ENCODE measurements at regions not wholly inside any gene's neighbourhood (a gene's known extent, or its start where the extent isn't known, plus 50 kb on each side); places are given as distances from the start of the nearest gene placed in this dataset.

GRCh38 chr12:66899588-66899987, 220.7 kb upstream of the GRIP1 start:
- in situ Hi-C loops (cut with MboI; ENCODE audit: low pct_unique_long_range_greater_than_20kb, low sequenced_read_pairs) = no loop called here
- DNase-seq = no peak

DNA sequence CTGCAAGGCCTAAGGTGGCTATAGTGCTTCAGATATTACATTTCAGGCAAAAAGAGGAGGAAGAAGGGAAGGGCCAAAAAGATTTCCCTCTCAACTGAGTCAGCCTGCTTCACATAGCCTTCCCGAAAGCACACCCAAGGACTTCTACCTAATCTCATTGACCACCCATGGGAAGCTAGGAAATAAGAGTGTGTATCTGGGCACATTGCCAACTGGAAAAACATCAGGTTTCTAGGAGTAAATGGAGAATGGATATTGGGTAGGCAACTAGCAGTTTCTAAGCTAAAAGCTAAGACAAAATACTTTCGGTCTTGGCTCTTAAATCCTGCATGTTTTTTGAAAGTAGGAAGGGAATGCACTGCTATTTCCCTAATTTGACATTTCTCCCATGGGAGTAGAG, 221.7 kb upstream of the GRIP1 start:
- DNase-seq = no peak

GRCh38 chr12:66901138-66901932, 222.5 kb upstream of the GRIP1 start:
- in situ Hi-C loops (cut with MboI; ENCODE audit: low pct_unique_long_range_greater_than_20kb, low sequenced_read_pairs) = no loop called here
- peak; percentile 9 for DNase-seq

More for the DNA sequence above, 221.7 kb upstream of the GRIP1 start:
- in situ Hi-C loops (cut with MboI; ENCODE audit: low pct_unique_long_range_greater_than_20kb, low sequenced_read_pairs) = no loop called here

GRCh38 chr12:66902020-66902419, 223.1 kb upstream of the GRIP1 start:
- DNase-seq = no peak
- in situ Hi-C loops (cut with MboI; ENCODE audit: low pct_unique_long_range_greater_than_20kb, low sequenced_read_pairs) = no loop called here

GRCh38 chr12:66903782-66904396, 225.0 kb upstream of the GRIP1 start:
- in situ Hi-C loops (cut with MboI; ENCODE audit: low pct_unique_long_range_greater_than_20kb, low sequenced_read_pairs) = no loop called here
- peak; percentile 3 for DNase-seq

- in situ Hi-C loops (cut with MboI; ENCODE audit: low pct_unique_long_range_greater_than_20kb, low sequenced_read_pairs) = no loop called here
- DNase-seq = no peak
Measured at GRCh38 chr12:66905201-66905600, 226.3 kb upstream of the GRIP1 start.

- in situ Hi-C loops (cut with MboI; ENCODE audit: low pct_unique_long_range_greater_than_20kb, low sequenced_read_pairs) = no loop called here
- no peak for DNase-seq
Measured at GRCh38 chr12:66910366-66910974, 231.6 kb upstream of the GRIP1 start.

DNA sequence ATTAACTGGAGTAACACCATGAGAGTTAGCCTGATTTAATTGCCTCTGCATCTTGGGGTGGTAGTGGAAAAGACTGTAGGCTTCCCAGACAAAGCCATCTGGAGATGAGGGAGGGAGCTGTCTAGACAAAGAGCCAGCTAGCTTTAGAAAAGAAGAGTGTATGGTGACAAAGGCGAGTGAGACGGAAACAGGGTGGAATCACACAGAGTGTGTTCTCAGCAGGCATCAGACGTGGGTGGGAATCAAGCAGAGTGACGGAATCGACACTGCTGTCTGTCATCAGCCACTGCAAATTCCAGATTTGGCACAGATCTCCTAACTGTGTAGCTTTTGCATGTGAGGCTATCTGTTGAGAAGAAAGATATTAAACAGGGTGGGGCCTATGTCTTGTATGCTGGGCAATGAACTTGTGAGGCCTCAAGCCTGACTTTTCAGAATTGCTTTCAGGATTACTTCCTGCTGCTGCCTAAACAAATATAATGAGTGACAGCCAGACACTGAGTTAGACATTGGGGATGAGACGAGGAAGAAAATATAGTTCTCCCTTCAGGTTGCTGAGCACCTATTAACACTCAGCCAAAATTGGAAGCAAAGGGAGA, 236.5 kb upstream of the GRIP1 start:
- DNase-seq = no peak
- in situ Hi-C loops (cut with MboI; ENCODE audit: low pct_unique_long_range_greater_than_20kb, low sequenced_read_pairs) = no loop called here

DNA sequence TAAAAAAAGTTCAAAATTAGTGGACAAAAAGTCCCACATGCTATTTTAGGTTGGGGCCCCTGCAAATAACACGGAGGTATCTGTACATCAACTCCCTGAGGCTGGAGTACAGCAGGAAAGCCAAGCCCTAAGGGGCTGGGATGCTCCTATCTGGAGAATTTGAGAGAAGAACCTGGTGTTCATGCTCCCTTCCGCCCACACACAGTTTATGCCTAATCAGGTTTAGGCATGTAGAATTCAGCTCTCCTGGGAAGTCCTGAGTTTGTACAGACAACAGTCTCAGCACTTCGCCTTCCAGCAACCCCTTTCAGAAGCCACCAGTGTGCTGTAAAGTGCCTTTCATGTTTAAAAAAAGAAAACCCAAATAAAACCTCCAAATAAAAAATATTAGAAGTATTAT, 237.3 kb upstream of the GRIP1 start:
- DNase-seq = no peak
- in situ Hi-C loops (cut with MboI; ENCODE audit: low pct_unique_long_range_greater_than_20kb, low sequenced_read_pairs) = no loop called here

DNA sequence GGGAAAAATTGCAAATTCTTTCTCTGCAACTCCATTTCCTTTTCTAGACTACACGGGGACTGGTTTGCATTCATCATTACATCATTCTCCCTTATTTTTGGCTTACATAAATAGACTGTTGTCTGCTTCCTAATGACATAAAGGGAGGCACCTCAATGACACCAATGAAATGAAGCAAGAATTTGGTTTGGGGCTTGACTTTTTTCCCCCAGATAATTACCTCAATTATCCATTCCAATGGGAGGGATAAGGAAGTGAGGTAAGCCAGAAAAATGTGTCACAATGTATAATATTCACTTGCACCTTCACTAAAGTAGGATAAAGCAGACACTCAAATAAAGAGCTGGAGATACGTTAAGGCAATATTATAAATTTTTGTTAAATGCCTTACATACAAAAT, 240.6 kb upstream of the GRIP1 start:
- no peak for DNase-seq
- in situ Hi-C loops (cut with MboI; ENCODE audit: low pct_unique_long_range_greater_than_20kb, low sequenced_read_pairs) = no loop called here

DNA sequence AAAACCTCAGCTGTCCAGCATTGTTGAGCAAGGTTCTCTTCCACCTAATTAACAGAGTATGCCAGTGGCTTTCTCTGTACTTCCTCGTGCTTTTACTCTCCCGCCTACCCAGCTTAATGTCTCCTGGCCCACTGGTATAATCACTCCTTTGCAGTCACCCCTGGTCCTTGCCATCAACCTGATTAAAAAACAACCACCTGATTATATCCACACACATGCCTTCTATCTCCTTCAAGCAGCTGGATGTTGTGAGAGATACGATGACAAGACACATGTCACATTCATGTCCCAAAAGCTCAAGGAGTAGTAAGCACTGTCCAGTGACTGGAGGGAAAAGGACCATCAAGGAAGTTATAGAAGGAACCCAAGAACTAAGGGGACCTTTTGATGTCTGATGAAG, 241.3 kb upstream of the GRIP1 start:
- in situ Hi-C loops (cut with MboI; ENCODE audit: low pct_unique_long_range_greater_than_20kb, low sequenced_read_pairs) = no loop called here
- DNase-seq = no peak

DNA sequence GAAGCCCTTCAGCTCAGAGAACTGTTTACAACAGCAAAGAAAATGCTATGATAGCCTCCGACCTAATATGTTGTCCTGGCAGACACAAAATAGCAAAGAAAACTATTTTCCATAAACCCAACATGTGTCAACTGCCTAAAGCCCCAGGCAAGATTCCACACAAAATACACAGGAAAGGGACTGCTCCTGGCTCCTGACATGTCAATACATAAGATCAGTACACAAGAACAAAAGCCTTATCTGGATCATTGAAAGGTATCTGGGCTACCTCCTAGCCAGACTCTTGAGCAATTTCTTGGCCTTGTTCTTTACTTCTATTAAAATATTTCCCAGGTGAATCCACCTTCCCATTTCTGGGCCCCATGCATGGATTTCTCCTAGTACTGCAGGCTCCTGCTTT, 242.3 kb upstream of the GRIP1 start:
- in situ Hi-C loops (cut with MboI; ENCODE audit: low pct_unique_long_range_greater_than_20kb, low sequenced_read_pairs) = no loop called here

DNA sequence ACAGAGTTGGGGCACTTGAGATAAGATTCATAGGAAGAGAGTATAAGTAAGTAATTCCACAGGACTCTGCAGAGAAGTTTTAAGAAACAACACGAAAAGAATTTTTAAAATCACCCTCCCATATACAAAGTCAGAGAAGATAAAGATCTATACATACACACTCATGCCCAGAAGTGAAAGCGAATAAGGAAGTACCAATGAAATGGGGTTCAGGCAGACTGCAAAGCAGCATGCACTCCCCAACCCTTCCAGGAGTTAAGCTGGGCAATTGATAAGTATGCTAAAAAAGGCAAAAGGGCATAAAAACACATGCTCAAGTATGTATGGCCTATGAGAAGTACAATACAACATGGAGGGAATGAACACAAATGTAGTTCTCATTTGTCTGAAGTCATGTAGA, 246.2 kb upstream of the GRIP1 start:
- in situ Hi-C loops (cut with MboI; ENCODE audit: low pct_unique_long_range_greater_than_20kb, low sequenced_read_pairs) = no loop called here

More for the DNA sequence above, 242.3 kb upstream of the GRIP1 start:
- no peak for DNase-seq

GRCh38 chr12:66929121-66929520, 250.2 kb upstream of the GRIP1 start:
- no peak for DNase-seq
- in situ Hi-C loops (cut with MboI; ENCODE audit: low pct_unique_long_range_greater_than_20kb, low sequenced_read_pairs) = no loop called here

More for the DNA sequence above, 246.2 kb upstream of the GRIP1 start:
- DNase-seq = no peak

- in situ Hi-C loops (cut with MboI; ENCODE audit: low pct_unique_long_range_greater_than_20kb, low sequenced_read_pairs) = no loop called here
- no peak for DNase-seq
Measured at GRCh38 chr12:66931091-66931490, 252.2 kb upstream of the GRIP1 start.

GRCh38 chr12:66932126-66932525, 253.2 kb upstream of the GRIP1 start:
- no peak for DNase-seq
- in situ Hi-C loops (cut with MboI; ENCODE audit: low pct_unique_long_range_greater_than_20kb, low sequenced_read_pairs) = no loop called here

DNA sequence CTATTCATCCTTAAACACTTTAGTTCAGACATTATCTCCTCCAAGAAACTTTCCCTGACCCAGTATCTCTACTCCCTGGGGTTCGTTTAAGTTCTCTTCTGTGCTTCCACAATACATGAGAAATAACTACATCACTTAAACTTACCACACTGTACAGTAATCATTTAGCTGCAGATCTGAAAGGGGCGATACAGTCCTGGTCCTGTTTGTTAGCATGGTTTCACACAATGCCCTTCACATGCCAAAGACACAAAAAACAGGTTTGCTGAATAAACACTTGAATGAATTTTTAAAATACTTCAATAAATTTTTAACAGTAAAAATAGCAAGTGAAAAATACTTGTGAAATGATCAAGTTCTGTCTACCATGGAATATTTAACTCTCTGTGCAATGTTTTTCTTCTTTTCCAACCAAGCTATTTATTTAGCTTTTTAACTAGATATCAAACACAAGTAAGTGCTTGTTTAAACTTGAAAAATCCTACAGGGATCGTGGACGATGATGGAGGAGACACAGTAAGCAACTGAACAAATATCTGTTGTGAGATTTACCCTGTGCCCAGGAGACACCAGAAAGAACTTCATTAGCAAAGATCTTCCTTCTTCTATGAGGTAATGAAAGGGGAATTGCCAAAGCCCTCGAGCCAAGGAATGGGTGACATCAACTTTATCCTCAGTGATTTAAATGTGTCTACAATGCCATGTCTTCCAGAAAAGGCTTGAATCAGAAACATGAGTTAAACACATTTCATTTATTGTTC, 255.6 kb upstream of the GRIP1 start:
- DNase-seq = no peak
- in situ Hi-C loops (cut with MboI; ENCODE audit: low pct_unique_long_range_greater_than_20kb, low sequenced_read_pairs) = no loop called here

GRCh38 chr12:66941150-66941549, 262.3 kb upstream of the GRIP1 start:
- in situ Hi-C loops (cut with MboI; ENCODE audit: low pct_unique_long_range_greater_than_20kb, low sequenced_read_pairs) = no loop called here

GRCh38 chr12:66942741-66943465, 264.0 kb upstream of the GRIP1 start:
- in situ Hi-C loops (cut with MboI; ENCODE audit: low pct_unique_long_range_greater_than_20kb, low sequenced_read_pairs) = no loop called here
- DNase-seq = no peak

More at GRCh38 chr12:66941150-66941549, 262.3 kb upstream of the GRIP1 start:
- no peak for DNase-seq
